ENCODE measurements at regions not wholly inside any gene's neighbourhood (a gene's known extent, or its start where the extent isn't known, plus 50 kb on each side); places are given as distances from the start of the nearest gene placed in this dataset.
A peak's percentile ranks its signal among the peaks of the same experiment; 100 is the strongest.

DNA sequence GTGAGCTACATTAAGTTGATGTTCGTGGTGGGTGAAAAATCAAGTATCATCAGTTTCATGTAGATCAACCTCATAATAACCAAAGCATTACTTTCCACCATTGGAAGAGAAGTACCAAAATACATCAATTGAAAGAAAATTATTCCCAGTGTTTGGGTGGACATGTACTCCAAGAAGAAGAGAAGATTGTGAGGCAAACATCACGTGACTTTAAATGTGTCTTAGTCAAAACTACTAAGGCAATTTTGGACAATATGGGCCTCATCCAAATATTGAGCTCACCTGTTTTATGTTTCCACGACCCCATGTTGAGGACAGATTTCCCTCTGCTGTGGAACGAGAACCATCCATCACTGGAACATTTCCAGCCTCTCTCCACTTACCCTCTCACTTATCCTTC lies 303.0 kb upstream of the LMCD1 start:
- DNase-seq (ENCODE audit: low read depth, low spot score) = no peak

- no peak for DNase-seq (ENCODE audit: low read depth, low spot score)
Observed at GRCh38 chr3:8200996-8201395, 300.6 kb upstream of the LMCD1 start.

- peak; percentile 19 for DNase-seq (ENCODE audit: low read depth, low spot score)
Observed at GRCh38 chr3:8201886-8202285, 299.7 kb upstream of the LMCD1 start.

DNA sequence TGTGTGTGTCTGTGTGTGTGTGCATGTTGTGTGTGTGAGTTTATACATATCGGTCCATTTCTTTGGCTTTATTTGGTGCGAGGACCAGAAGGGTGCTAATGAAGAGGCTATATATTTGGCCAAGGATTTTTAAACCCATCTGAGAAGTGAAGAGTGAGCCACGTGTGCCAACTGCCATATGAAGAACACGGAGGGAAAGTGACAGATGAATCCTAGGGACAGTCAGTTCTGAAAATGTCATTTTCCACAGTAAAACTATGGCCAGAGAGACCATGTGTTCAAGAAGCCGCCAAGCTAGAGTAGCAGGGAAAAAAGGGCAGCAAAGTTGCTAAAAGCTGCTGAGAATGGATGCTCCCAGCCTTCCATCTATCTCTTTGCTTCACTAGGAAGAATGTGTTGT lies 297.3 kb upstream of the LMCD1 start:
- no peak for DNase-seq (ENCODE audit: low read depth, low spot score)

DNA sequence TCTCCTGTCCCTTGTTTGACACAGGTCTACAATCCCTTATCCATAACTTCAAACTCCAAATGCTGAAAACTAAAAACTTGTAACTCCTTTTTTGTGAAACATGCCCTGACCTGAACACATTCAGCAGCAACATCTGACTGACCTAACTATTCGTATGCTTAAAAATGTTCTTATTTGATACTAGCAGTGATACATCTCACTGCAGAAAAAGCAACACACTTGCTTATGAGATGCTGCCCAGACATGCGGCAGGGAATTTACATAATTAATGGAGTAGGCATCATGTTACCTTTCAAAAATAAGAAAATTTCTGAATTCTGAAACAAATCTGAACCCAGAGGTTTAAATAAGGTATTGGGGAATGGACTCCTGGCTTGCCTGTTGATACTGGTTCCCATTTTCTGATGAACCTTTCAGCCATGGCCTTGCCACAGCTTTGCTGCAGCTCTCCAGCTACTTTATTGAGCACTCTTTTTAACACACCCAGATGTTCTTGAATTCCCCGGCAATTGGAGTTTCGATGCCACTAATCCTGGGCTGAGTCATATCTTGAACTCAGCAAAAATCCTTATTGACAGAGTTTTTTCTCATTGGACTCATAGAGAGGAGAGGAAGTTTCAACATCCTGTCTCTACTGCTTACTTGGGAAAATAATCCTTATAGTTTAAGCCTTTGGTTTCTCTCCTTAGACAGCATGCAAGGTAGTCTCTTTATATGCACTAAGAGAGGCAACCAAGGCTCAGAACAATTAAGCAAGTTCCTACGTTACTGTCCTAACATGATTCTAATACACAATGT lies 296.6 kb upstream of the LMCD1 start:
- peak; percentile 14 for DNase-seq (ENCODE audit: low read depth, low spot score)

DNA sequence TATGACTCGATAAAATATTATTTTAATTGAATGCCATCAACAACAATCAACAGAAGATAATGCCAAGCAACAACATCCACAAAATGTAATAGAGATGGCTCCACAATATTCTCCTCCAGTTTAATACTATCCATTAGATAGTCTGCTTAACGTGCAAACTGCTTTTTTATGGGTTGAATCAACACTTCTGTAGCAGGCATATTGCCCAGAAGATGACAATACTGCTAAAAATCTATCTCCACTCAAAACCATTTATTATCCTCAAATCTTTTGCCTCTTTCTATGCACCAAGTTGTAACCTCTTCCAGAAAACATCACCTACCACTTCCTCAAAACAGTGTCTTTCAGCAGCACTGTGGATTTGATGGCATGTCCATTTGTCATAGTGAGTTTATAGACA lies 295.7 kb upstream of the LMCD1 start:
- DNase-seq (ENCODE audit: low read depth, low spot score) = no peak

- DNase-seq (ENCODE audit: low read depth, low spot score) = no peak
Observed at GRCh38 chr3:8206971-8207617, 294.5 kb upstream of the LMCD1 start.

GRCh38 chr3:8210882-8211341 lies 290.7 kb upstream of the LMCD1 start:
- DNase-seq (ENCODE audit: low read depth, low spot score) = peak; percentile 14

DNA sequence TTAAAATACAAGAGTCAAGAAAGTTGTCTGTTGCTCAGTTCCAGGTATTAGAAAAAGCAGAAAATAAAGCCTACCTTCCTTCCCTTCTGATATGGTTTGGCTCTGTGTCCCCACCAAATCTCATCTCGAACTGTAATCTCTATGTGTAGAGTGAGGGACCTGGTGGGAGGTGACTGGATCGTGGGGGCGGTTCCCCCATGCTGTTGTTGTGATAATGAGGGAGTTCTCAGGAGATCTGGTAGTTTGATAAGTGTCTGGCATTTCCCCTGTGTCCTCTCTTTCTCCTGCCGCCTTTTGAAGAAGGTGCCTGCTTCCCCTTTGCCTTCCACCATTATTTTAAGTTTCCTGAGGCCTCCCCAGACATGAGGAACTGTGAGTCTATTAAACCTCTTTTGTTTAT lies 288.8 kb upstream of the LMCD1 start:
- no peak for DNase-seq (ENCODE audit: low read depth, low spot score)

- DNase-seq (ENCODE audit: low read depth, low spot score) = no peak
Observed at GRCh38 chr3:8213286-8213685, 288.3 kb upstream of the LMCD1 start.

- DNase-seq (ENCODE audit: low read depth, low spot score) = no peak
Observed at GRCh38 chr3:8215821-8216220, 285.8 kb upstream of the LMCD1 start.

DNA sequence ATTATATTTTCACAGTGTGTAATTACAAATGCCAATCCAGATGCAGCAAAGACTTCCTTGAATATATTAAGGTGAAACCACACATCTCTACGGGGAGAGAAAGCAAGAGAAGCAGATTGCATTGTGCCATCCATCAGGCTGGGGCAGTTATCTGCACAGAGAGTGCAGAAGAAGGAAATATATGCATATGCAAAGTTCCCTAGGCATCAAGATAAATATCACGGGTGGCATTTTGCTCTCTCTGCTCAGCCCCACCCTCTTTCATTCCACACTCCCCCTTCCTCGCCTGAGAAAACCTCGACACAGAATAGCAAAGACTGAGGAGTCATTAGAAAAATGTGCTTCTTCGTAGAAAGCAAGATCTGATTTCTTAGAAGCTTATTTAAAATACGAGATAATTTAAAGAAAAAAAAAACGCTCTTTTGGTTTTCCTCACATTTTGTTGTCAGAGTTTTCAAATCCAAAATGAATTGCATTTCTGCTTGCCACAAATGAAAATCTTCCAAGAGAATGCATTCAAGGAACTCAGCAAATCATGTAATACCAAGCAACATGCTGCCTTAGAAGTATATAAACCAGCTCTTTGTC lies 283.2 kb upstream of the LMCD1 start:
- DNase-seq (ENCODE audit: low read depth, low spot score) = no peak

DNA sequence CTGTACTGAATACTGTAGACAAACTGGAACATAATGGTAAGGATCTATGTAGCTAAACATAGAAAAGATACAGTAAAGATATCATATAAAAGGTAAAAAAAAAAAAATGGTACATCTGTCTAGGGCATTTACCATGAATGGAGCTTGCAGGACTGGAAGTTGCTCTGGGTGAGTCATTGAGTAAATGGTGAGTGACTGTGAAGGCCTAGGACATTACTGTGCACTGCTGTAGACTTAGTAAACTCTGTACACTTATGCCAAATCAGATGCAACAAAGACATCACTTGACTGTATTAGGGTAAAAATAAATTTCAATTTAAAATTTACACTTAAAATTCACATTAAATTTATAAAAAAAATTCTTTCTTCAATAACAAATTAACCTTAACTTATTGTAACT lies 281.3 kb upstream of the LMCD1 start:
- no peak for DNase-seq (ENCODE audit: low read depth, low spot score)

GRCh38 chr3:8223766-8224165 lies 277.9 kb upstream of the LMCD1 start:
- DNase-seq (ENCODE audit: low read depth, low spot score) = peak; percentile 72

- DNase-seq (ENCODE audit: low read depth, low spot score) = no peak
Observed at GRCh38 chr3:8224941-8225340, 276.7 kb upstream of the LMCD1 start.

- no peak for DNase-seq (ENCODE audit: low read depth, low spot score)
Observed at GRCh38 chr3:8233938-8234337, 267.7 kb upstream of the LMCD1 start.

DNA sequence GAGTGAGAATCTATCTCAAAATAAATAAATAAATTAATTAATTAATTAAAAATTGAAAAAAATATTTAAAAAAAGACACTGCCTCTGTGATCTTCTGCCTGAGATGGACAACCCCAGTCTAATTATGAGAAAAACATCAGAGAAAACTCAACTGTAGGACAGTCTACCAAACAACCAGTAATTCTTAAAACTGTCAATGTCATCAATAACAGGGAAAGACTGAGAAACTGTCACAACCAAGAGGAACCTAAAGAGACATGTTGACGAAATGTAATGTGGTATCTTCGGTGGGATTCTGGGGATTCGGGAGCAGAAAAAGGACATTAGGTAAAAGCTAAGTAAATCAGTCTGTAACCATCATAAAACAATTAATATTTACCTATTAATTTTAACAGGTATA lies 265.4 kb upstream of the LMCD1 start:
- DNase-seq (ENCODE audit: low read depth, low spot score) = no peak

DNA sequence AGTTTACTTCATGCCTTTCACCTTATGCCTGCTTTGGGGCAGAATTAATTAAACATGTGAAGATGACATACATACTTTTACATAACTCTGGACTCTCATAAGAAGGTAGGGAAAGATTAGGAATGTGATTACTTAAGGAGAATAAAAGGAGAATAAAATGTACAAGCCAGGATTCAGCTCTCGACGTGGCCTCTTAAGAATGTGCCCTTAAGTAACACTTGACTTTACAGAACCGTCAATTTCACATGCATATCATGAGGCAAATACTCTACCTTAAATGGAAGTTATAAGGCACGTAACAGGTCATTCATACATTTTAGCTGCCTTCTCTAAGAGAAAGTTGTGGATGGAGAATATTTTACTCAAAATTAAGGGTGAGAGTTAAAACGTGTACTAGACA lies 263.7 kb upstream of the LMCD1 start:
- no peak for DNase-seq (ENCODE audit: low read depth, low spot score)

DNA sequence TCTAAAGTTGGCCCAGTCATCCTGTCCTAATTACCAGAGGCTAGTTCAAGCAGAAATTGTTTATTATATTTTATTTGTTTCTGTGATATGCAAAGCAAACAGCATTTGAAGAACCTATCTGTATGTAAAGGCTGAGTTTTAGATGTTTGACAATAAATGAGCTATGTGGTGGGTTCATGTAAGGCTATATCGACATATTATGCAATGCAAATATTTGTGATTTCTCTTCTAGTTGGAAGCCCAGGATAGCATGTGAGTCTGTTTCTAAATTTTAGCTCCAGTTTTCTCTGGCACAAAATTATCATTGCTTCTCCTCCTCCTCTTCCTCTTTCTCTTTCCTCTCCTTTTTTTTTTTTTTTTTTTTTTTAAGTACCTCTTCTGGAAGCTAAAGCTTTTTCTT lies 263.2 kb upstream of the LMCD1 start:
- no peak for DNase-seq (ENCODE audit: low read depth, low spot score)

DNA sequence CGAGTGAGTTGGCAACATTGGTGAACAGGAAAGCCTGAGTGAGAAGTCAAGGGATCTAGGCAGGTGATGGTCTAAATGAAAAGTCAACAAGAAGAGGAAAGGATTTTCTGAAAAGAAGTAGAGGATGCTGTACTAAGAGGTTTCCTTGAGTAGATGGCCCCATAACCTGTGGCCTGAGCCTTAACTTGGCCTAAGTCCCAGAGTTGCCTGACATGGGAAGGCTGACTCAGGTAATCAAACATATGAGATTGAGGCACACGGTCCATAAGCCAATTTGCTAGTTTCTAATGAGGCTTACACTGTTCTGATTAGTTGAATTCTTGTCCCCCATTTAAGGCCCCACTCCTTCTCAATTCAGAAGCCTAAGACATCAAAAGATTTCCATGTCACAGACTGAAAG lies 262.5 kb upstream of the LMCD1 start:
- no peak for DNase-seq (ENCODE audit: low read depth, low spot score)

DNA sequence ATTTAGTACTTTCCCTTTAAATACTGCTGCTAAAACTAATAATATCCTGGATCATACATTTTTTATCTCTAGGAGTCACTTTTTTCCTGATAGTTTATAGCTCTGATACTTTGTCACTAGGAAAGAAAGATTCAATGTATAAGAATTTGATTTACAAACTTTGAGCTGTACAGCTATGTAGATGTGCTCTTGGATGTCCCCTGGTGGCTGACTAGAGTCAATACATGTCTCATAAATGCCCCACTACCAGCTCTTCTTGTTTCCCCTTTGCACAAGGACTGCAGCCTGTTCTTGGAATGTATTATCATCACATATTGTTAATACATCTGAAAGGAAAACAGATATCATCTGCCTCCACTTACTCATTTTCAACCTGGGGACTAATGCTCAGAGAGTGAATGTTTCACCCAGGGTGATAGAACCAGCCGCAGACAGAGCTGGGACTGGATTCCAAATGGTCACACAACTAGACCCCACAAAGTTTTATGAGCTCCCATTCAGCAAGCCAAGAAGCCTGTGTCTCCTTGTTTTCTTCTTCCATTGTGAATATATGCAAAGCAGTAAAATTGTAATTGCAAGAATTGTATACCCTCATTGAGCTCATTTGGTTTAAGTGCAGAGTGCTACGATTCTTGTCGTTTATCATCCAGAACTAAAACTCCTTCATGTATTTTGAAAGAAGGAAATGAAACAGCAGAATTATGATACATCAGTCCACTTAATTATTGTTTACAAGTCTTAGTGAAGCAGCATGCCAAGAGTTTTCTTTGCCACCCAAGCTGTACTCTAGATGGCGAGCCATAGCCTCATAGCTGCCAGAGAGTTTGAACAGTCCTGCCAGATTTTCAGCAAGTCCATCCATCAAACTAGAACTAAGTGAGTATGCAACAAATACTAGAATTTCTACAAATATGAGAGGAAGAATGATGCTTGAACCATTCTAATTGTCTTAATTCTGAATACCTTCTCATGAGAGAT lies 261.6 kb upstream of the LMCD1 start:
- peak; percentile 71 for DNase-seq (ENCODE audit: low read depth, low spot score)

DNA sequence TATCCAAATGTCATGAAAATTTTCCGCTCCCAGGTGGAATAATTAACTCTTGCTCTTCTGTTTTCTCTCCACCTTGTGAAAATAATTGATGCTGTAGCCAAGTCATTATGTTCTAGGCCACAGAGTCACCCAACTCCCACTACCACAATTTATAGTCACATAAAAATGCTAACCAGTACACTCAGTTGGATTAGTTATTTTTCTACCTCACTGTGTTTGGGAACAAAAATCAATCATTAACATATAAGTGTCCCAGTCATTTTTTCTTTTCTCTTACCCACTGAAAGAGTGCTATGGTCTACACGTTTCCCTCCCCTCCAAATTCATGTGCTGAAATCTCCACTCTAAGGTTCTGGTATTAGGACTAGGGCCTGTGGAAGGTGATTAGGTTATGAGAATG lies 255.6 kb upstream of the LMCD1 start:
- DNase-seq (ENCODE audit: low read depth, low spot score) = no peak

Data from astrocyte of the hippocampus (primary cell).